ENCODE measurements at regions not wholly inside any gene's neighbourhood (a gene's known extent, or its start where the extent isn't known, plus 50 kb on each side); places are given as distances from the start of the nearest gene placed in this dataset.
A peak's percentile ranks its signal among the peaks of the same experiment; 100 is the strongest.

GRCh38 chr12:11946161-11946560 is 124.6 kb upstream of the BCL2L14 start:
- DNase-seq, result no peak

- no peak for DNase-seq
These were observed 123.5 kb upstream of the BCL2L14 start for GRCh38 chr12:11947213-11947612.

GRCh38 chr12:11949738-11950411 is 120.9 kb upstream of the BCL2L14 start:
- no peak for DNase-seq

GRCh38 chr12:11951209-11951608 is 119.5 kb upstream of the BCL2L14 start:
- no peak for DNase-seq

- DNase-seq, result peak in 1 of 2 experiments; percentile 11
These were observed 117.2 kb upstream of the BCL2L14 start for GRCh38 chr12:11953523-11953922.

- DNase-seq, result no peak
These were observed 116.6 kb upstream of the BCL2L14 start for GRCh38 chr12:11954181-11954580.

- DNase-seq, result no peak
These were observed 112.3 kb upstream of the BCL2L14 start for GRCh38 chr12:11958221-11959091.

GRCh38 chr12:11959117-11959823 is 111.5 kb upstream of the BCL2L14 start:
- no peak for DNase-seq

- no peak for DNase-seq
These were observed 110.1 kb upstream of the BCL2L14 start for GRCh38 chr12:11960646-11961045.

GRCh38 chr12:11961686-11962085 is 109.1 kb upstream of the BCL2L14 start:
- no peak for DNase-seq

GRCh38 chr12:11962860-11963259 is 107.9 kb upstream of the BCL2L14 start:
- DNase-seq, result no peak

GRCh38 chr12:11963841-11964471 is 106.8 kb upstream of the BCL2L14 start:
- no peak for DNase-seq

- no peak for DNase-seq
These were observed 105.4 kb upstream of the BCL2L14 start for GRCh38 chr12:11965258-11965910.

- DNase-seq, result no peak
These were observed 103.2 kb upstream of the BCL2L14 start for GRCh38 chr12:11967376-11968047.

GRCh38 chr12:11968048-11968383 is 102.7 kb upstream of the BCL2L14 start:
- no peak for DNase-seq

- no peak for DNase-seq
These were observed 102.2 kb upstream of the BCL2L14 start for GRCh38 chr12:11968516-11968915.

GRCh38 chr12:11969437-11970154 is 101.1 kb upstream of the BCL2L14 start:
- DNase-seq, result no peak

- no peak for DNase-seq
These were observed 100.6 kb upstream of the BCL2L14 start for GRCh38 chr12:11970155-11970520.

GRCh38 chr12:11973396-11973795 is 97.3 kb upstream of the BCL2L14 start:
- DNase-seq, result no peak

GRCh38 chr12:11976005-11976404 is 94.7 kb upstream of the BCL2L14 start:
- no peak for DNase-seq

GRCh38 chr12:11978726-11979384 is 91.9 kb upstream of the BCL2L14 start:
- no peak for DNase-seq

All from NCI-H187 (cell line).